ENCODE measurements at regions not wholly inside any gene's neighbourhood (a gene's known extent, or its start where the extent isn't known, plus 50 kb on each side); places are given as distances from the start of the nearest gene placed in this dataset.
"Not testable (repeated sequence)": the region's sequence is repeated elsewhere in the genome, so short reads cannot be mapped to it uniquely, and the experiment has no call there.

GRCh38 chr2:195331129-195331528, 325.9 kb upstream of the SLC39A10 start:
- BruUV-seq (replicated peaks), result no TSS peak
- FAIRE-seq, result no peak
- no peak for DNase-seq (ENCODE audit: low spot score)
- ATAC-seq, result no peak
- no peak overlapping the region for H3K9ac ChIP-seq (ENCODE audit: insufficient read depth, low read depth, low read length)
- no peaks in the 10 kb centered on the region for H3K36me3 ChIP-seq (replicated peaks in 1 of 2; ENCODE audit: control insufficient read depth in 1 of 2, insufficient read depth in 2 of 2, low read length in 2 of 2)
- H2AFZ ChIP-seq (ENCODE audit: low read length), result no peak overlapping the region
- WGBS (ENCODE audit: low lambda C conversion rate), result 0% methylated on average over 1 of the region's 1 CpG
- H3K27me3 ChIP-seq (ENCODE audit: control insufficient read depth in 1 of 2, insufficient read depth in 2 of 2, low read length in 2 of 2), result no peaks in the 10 kb centered on the region
- H4K20me1 ChIP-seq (ENCODE audit: insufficient read depth, low read length), result no peaks in the 10 kb centered on the region
- no peaks in the 10 kb centered on the region for H3K79me2 ChIP-seq (ENCODE audit: insufficient read depth, low read length)
- ChIA-PET CTCF (ENCODE audit: low intra/inter-chr PET ratio, low total read pairs) (no interaction called here), POLR2A (no interaction called here)
- H3K27ac ChIP-seq (ENCODE audit: extremely low read length, insufficient read depth, low read length), result no peak overlapping the region
- intact Hi-C loops (cut with micrococcal nuclease; ENCODE audit: unreplicated experiment), result loop anchor here (10.0 kb wide), 1 partner anchor 324 kb away; the partner anchor contains the start of gene SLC39A10
- H3K4me2 ChIP-seq (ENCODE audit: low read depth, low read length), result no peak overlapping the region
- no peaks in the 10 kb centered on the region for H3K4me1 ChIP-seq (ENCODE audit: insufficient read depth, low read length)
- H3K4me3 ChIP-seq (replicated peaks in 1 of 3; ENCODE audit: insufficient read depth in 1 of 3, low read depth in 2 of 3, low read length in 3 of 3), result no peak overlapping the region
- H3K9me3 ChIP-seq (ENCODE audit: low read length), result no peaks in the 10 kb centered on the region
- TF ChIP-seq ADNP (CRISPR knock-in tag; IDR thresholded peaks at IDR 0.05) (no peak), TSC22D2 (CRISPR knock-in tag; IDR thresholded peaks at IDR 0.05; ENCODE audit: borderline replicate concordance) (no peak), E2F5 (CRISPR knock-in tag; conservative IDR thresholded peaks at IDR 0.05) (no peak), HMG20B (CRISPR knock-in tag; conservative IDR thresholded peaks at IDR 0.05) (no peak), ZZZ3 (CRISPR knock-in tag; IDR thresholded peaks at IDR 0.05; ENCODE audit: borderline replicate concordance) (no peak)
- in situ Hi-C loops (cut with HindIII; ENCODE audit: extremely low pct_ligation_motif_present, low pct_unique_long_range_greater_than_20kb), result no loop called here

GRCh38 chr2:195330513-195330956, 326.5 kb upstream of the SLC39A10 start:
- no peak overlapping the region for H2AFZ ChIP-seq (ENCODE audit: low read length)
- no peak overlapping the region for H3K4me3 ChIP-seq (replicated peaks in 1 of 3; ENCODE audit: insufficient read depth in 1 of 3, low read depth in 2 of 3, low read length in 3 of 3)

GRCh38 chr2:195329784-195330183, 327.2 kb upstream of the SLC39A10 start:
- FAIRE-seq; DNase-seq (ENCODE audit: low spot score); H2AFZ ChIP-seq (ENCODE audit: low read length); ATAC-seq; in situ Hi-C loops (cut with HindIII; ENCODE audit: extremely low pct_ligation_motif_present, low pct_unique_long_range_greater_than_20kb); H3K4me3 ChIP-seq (replicated peaks in 1 of 3; ENCODE audit: insufficient read depth in 1 of 3, low read depth in 2 of 3, low read length in 3 of 3); CTCF ChIA-PET (ENCODE audit: low intra/inter-chr PET ratio, low total read pairs); H3K9me3 ChIP-seq (ENCODE audit: low read length); H3K79me2 ChIP-seq (ENCODE audit: insufficient read depth, low read length); H3K4me2 ChIP-seq (ENCODE audit: low read depth, low read length); BruUV-seq (replicated peaks); H3K9ac ChIP-seq (ENCODE audit: insufficient read depth, low read depth, low read length); POLR2A ChIA-PET; H3K27ac ChIP-seq (ENCODE audit: extremely low read length, insufficient read depth, low read length); H4K20me1 ChIP-seq (ENCODE audit: insufficient read depth, low read length); H3K36me3 ChIP-seq (replicated peaks in 1 of 2; ENCODE audit: control insufficient read depth in 1 of 2, insufficient read depth in 2 of 2, low read length in 2 of 2); H3K27me3 ChIP-seq (ENCODE audit: control insufficient read depth in 1 of 2, insufficient read depth in 2 of 2, low read length in 2 of 2); H3K4me1 ChIP-seq (ENCODE audit: insufficient read depth, low read length): not testable (repeated sequence)
- intact Hi-C loops (cut with micrococcal nuclease; ENCODE audit: unreplicated experiment), result loop anchor here (10.0 kb wide), 1 partner anchor 325 kb away; the partner anchor contains the start of gene SLC39A10

More at GRCh38 chr2:195330513-195330956, 326.5 kb upstream of the SLC39A10 start:
- Histone ChIP-seq H4K20me1 (ENCODE audit: insufficient read depth, low read length) (no peaks in the 10 kb centered on the region), H3K27me3 (ENCODE audit: control insufficient read depth in 1 of 2, insufficient read depth in 2 of 2, low read length in 2 of 2) (no peaks in the 10 kb centered on the region), H3K79me2 (ENCODE audit: insufficient read depth, low read length) (no peaks in the 10 kb centered on the region), H3K27ac (ENCODE audit: extremely low read length, insufficient read depth, low read length) (no peak overlapping the region), H3K4me2 (ENCODE audit: low read depth, low read length) (no peak overlapping the region), H3K4me1 (ENCODE audit: insufficient read depth, low read length) (no peaks in the 10 kb centered on the region), H3K9ac (ENCODE audit: insufficient read depth, low read depth, low read length) (no peak overlapping the region), H3K36me3 (replicated peaks in 1 of 2; ENCODE audit: control insufficient read depth in 1 of 2, insufficient read depth in 2 of 2, low read length in 2 of 2) (no peaks in the 10 kb centered on the region), H3K9me3 (ENCODE audit: low read length) (no peaks in the 10 kb centered on the region)
- no peak for TF ChIP-seq EED (CRISPR knock-in tag; IDR thresholded peaks at IDR 0.05)
- FAIRE-seq (no peak), DNase-seq (ENCODE audit: low spot score) (no peak), ATAC-seq (no peak)
- POLR2A ChIA-PET, result no interaction called here
- intact Hi-C loops (cut with micrococcal nuclease; ENCODE audit: unreplicated experiment), result loop anchor here (10.0 kb wide), 1 partner anchor 324 kb away; the partner anchor contains the start of gene SLC39A10
- in situ Hi-C loops (cut with HindIII; ENCODE audit: extremely low pct_ligation_motif_present, low pct_unique_long_range_greater_than_20kb), result no loop called here
- CTCF ChIA-PET (ENCODE audit: low intra/inter-chr PET ratio, low total read pairs), result no interaction called here
- BruUV-seq (replicated peaks), result no TSS peak
